ENCODE measurements at regions not wholly inside any gene's neighbourhood (a gene's known extent, or its start where the extent isn't known, plus 50 kb on each side); places are given as distances from the start of the nearest gene placed in this dataset.

GRCh38 chr18:46370898-46371297 lies 266.7 kb downstream of the HAUS1 start:
- Mint-ChIP-seq H3K36me3 (ENCODE audit: unreplicated experiment) (no peaks in the 10 kb centered on the region), H3K4me1 (ENCODE audit: unreplicated experiment) (peaks cover 1% of the 10 kb centered on the region), H3K27ac (ENCODE audit: unreplicated experiment) (no peak overlapping the region), H3K4me3 (ENCODE audit: unreplicated experiment) (no peak overlapping the region), H3K27me3 (ENCODE audit: unreplicated experiment) (peaks cover 9% of the 10 kb centered on the region), H3K9me3 (ENCODE audit: unreplicated experiment) (no peaks in the 10 kb centered on the region)
- no peak for DNase-seq (ENCODE audit: extremely low spot score, unreplicated experiment)
- TF ChIP-seq CTCF (IDR thresholded peaks at IDR 0.05), result no peak

GRCh38 chr18:46372670-46373069 lies 268.5 kb downstream of the HAUS1 start:
- Mint-ChIP-seq H3K36me3 (ENCODE audit: unreplicated experiment) (no peaks in the 10 kb centered on the region), H3K27me3 (ENCODE audit: unreplicated experiment) (peaks cover 14% of the 10 kb centered on the region), H3K4me3 (ENCODE audit: unreplicated experiment) (no peak overlapping the region), H3K4me1 (ENCODE audit: unreplicated experiment) (peaks cover 1% of the 10 kb centered on the region), H3K27ac (ENCODE audit: unreplicated experiment) (no peak overlapping the region), H3K9me3 (ENCODE audit: unreplicated experiment) (no peaks in the 10 kb centered on the region)
- no peak for DNase-seq (ENCODE audit: extremely low spot score, unreplicated experiment)
- no peak for TF ChIP-seq CTCF (IDR thresholded peaks at IDR 0.05)

- no peak overlapping the region for H3K4me3 Mint-ChIP-seq (ENCODE audit: unreplicated experiment)
- peaks cover 14% of the 10 kb centered on the region for H3K27me3 Mint-ChIP-seq (ENCODE audit: unreplicated experiment)
- no peaks in the 10 kb centered on the region for H3K36me3 Mint-ChIP-seq (ENCODE audit: unreplicated experiment)
- no peak overlapping the region for H3K27ac Mint-ChIP-seq (ENCODE audit: unreplicated experiment)
- no peaks in the 10 kb centered on the region for H3K9me3 Mint-ChIP-seq (ENCODE audit: unreplicated experiment)
- peaks cover 1% of the 10 kb centered on the region for H3K4me1 Mint-ChIP-seq (ENCODE audit: unreplicated experiment)
- no peak for DNase-seq (ENCODE audit: extremely low spot score, unreplicated experiment)
- TF ChIP-seq CTCF (IDR thresholded peaks at IDR 0.05), result no peak
Observed at GRCh38 chr18:46373131-46373530, 268.9 kb downstream of the HAUS1 start.

GRCh38 chr18:46373791-46374190 lies 269.6 kb downstream of the HAUS1 start:
- H3K9me3 Mint-ChIP-seq (ENCODE audit: unreplicated experiment), result no peaks in the 10 kb centered on the region
- H3K4me1 Mint-ChIP-seq (ENCODE audit: unreplicated experiment), result peaks cover 1% of the 10 kb centered on the region
- H3K27me3 Mint-ChIP-seq (ENCODE audit: unreplicated experiment), result peaks cover 19% of the 10 kb centered on the region
- DNase-seq (ENCODE audit: extremely low spot score, unreplicated experiment), result no peak
- H3K4me3 Mint-ChIP-seq (ENCODE audit: unreplicated experiment), result no peak overlapping the region
- TF ChIP-seq CTCF (IDR thresholded peaks at IDR 0.05), result no peak
- H3K36me3 Mint-ChIP-seq (ENCODE audit: unreplicated experiment), result no peaks in the 10 kb centered on the region
- H3K27ac Mint-ChIP-seq (ENCODE audit: unreplicated experiment), result no peak overlapping the region

- H3K27me3 Mint-ChIP-seq (ENCODE audit: unreplicated experiment), result peaks cover 17% of the 10 kb centered on the region
- H3K27ac Mint-ChIP-seq (ENCODE audit: unreplicated experiment), result no peak overlapping the region
- H3K4me3 Mint-ChIP-seq (ENCODE audit: unreplicated experiment), result no peak overlapping the region
- H3K9me3 Mint-ChIP-seq (ENCODE audit: unreplicated experiment), result no peaks in the 10 kb centered on the region
- DNase-seq (ENCODE audit: extremely low spot score, unreplicated experiment), result no peak
- no peaks in the 10 kb centered on the region for H3K36me3 Mint-ChIP-seq (ENCODE audit: unreplicated experiment)
- H3K4me1 Mint-ChIP-seq (ENCODE audit: unreplicated experiment), result peaks cover 1% of the 10 kb centered on the region
- no peak for TF ChIP-seq CTCF (IDR thresholded peaks at IDR 0.05)
Observed at GRCh38 chr18:46374850-46375249, 270.7 kb downstream of the HAUS1 start.

Data from osteocyte (in vitro differentiated cells).